Inferior parietal cortex (tissue), 1 donor: ENCODE measurements at regions not wholly inside any gene's neighbourhood (a gene's known extent, or its start where the extent isn't known, plus 50 kb on each side); places are given as distances from the start of the nearest gene placed in this dataset.
A peak's percentile ranks its signal among the peaks of the same experiment; 100 is the strongest.

ENCODE experiments used
- DNase-seq: peaks from one replicate; pipeline ENCODE4 v3.0.0-alpha.2; 2016; ENCODE audit errors: extremely low spot score

- no peak for DNase-seq
These were observed 235.4 kb upstream of the SNX7 start for GRCh38 chr1:98426092-98426491.

GRCh38 chr1:98422816-98423215, 238.7 kb upstream of the SNX7 start:
- no peak for DNase-seq

DNA sequence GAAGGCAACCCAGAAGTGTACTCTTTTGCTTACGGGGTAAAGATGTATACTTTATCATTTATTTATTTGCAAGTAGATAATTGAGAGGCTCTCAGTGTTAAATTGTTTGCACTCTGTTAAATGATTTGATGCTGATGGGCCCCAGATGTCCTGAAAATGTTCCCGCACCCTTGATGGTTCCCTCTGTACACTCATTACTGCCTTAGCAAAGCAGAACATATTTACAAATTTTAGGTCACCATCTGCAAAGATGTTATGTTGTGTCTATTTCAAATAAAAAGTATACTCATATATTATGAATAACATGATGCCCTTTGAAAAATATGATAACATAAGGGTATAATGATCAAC, 240.5 kb upstream of the SNX7 start:
- no peak for DNase-seq

- DNase-seq, result no peak
These were observed 241.0 kb upstream of the SNX7 start for GRCh38 chr1:98420376-98421084.

- no peak for DNase-seq
These were observed 243.7 kb upstream of the SNX7 start for GRCh38 chr1:98417820-98418219.

GRCh38 chr1:98410082-98410481, 251.4 kb upstream of the SNX7 start:
- DNase-seq, result no peak

GRCh38 chr1:98406352-98407088, 255.0 kb upstream of the SNX7 start:
- no peak for DNase-seq

GRCh38 chr1:98405581-98406074, 255.9 kb upstream of the SNX7 start:
- DNase-seq, result no peak

- DNase-seq, result no peak
These were observed 256.7 kb upstream of the SNX7 start for GRCh38 chr1:98404866-98405265.

- no peak for DNase-seq
These were observed 257.5 kb upstream of the SNX7 start for GRCh38 chr1:98403963-98404480.

DNA sequence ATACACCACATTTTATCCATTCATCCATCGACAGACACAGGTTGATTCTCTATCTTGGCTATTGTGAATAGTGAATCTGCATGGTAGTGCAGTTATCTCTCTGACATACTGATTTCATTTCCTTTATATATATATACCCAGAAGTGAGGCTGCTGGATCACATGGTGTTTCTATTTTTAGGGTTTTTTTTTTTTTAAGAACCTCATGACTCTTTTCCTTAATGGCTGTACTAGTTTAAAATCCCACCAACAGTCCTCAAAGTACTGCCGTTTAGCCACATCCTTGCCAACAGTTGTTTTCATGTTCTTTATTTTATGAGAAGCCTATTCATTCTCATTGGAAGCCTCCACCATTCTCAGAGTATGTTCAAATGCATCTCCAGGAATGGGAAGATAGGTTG, 258.7 kb upstream of the SNX7 start:
- DNase-seq, result no peak

- DNase-seq, result no peak
These were observed 261.1 kb upstream of the SNX7 start for GRCh38 chr1:98400446-98400845.

DNA sequence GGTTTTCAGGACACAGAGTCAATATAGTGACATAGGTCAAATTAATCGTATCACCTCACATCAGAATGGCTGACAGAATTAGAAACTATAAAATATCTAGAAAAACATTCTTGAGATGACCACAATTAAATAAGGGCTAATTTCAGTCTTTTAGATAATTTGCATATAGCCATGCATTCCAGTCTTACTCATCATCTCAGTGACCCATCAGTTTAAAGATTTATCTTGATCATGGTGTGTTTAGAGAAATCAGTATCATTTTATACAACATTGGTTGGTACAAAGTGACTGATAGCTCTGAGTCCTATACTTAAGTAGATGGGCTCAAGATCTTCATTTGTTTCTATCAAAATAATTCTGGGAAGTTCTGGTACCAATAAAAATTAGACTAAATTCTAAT, 262.3 kb upstream of the SNX7 start:
- no peak for DNase-seq

DNA sequence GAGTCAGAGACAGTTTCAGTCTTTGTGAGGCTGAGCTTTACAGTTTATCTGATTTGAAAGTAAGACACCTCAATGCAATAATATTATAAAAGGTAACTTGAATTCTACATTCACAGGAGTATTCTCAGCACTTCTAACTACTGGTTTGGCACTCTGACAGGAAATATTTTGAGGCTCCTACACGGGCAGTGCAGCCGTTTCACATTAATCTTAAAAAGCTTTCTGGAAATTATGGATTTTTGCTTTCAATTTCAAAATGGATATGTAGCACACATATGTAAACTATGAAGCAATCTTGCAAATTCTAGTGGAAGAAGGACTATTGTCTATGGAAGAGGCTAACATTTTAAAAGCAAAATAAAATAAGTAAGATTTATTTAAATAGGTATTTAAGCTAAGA, 262.9 kb upstream of the SNX7 start:
- DNase-seq, result no peak

GRCh38 chr1:98398092-98398491, 263.4 kb upstream of the SNX7 start:
- DNase-seq, result no peak

- no peak for DNase-seq
These were observed 267.8 kb upstream of the SNX7 start for GRCh38 chr1:98393719-98394118.

GRCh38 chr1:98391175-98391574, 270.3 kb upstream of the SNX7 start:
- DNase-seq, result no peak

GRCh38 chr1:98389809-98390208, 271.7 kb upstream of the SNX7 start:
- DNase-seq, result no peak

DNA sequence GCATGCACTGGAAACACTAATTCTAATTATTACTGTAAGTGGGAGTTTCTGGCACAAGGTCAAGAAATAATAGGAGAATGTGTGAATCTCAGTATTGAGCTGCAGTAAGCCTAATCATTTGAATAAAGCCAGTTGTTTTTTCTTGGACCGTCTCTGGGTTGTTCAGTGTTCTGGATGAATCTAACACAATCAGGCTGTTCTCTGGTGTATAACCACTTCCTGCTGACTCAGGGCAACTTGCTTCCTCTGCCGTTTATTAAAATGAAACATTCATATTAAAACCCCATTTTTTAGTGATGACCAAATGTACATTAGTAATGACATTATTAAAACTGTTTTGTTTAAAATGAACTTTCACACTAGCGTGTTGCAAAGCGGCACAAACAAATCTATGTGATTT, 273.1 kb upstream of the SNX7 start:
- DNase-seq, result peak; percentile 27

DNA sequence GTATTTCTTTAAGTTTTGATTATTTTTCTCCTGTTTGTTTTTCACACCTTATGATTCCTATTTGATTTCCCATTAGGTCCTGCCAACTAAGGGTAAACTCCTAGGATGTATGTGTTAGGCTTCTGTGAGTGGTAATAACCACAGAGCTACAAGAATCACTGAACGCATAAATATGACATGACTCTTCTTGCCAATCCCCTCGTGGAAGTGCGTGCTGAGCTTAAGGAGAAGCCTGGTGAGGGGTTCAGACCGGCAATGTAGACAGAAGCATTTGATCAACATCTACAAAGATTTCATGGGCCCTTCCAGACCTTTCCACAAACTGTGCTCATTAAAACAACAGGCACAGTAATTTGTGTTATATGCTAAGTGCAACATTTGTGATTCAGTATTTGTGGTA, 273.8 kb upstream of the SNX7 start:
- DNase-seq, result no peak

DNA sequence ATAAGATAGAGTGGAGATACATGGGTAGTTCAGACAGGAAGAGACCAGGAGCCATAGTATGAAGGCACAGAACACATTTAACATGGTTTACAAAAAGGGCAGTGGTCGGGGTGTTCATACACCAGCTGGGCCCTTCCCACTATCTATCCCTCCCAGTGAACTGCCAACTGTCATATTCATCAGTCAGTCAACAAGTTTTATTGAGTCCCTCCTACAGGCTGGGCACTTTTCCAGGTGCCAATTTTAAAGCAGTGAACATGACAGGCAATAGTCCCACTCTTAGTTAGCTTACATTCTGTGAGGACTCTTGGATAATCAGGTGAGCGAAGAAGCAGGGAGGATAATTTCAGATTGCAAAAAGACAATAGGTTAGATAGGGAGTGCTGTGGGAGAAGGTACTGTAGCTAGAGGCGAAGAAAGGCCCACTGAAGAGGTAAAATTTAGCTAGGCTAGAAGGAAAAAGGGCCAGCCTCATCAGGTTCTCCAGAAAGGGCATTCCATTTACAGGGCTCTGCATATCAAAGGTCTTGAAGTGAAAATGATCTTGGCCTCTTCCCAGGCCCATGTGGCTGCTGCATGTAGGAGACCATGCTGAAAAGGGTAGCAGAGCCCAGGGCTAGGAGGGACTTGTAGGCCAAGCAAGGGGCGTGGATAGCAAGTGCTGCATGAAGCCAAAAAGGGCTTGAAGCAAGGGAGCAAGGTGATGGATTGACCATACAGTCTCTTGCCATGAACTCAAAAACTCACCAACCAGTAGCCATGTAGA, 274.7 kb upstream of the SNX7 start:
- no peak for DNase-seq

DNA sequence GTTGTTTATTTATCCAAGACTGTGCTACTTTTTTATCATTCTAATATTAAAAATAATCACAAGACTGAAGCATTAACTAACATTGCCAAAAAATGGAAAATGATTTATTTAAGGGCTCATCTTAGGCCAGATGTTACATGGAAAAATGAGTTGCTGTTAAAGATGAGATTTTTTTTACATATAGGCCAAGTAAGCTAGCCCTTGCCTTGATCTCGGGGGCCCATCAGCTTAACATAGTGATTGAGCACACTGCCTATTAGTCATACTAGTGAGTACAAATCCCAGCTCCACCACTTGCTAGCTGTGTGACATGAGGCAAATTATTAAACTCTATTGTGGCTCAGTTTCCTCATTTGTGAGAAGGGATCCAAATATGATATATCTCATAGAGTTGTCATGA, 275.9 kb upstream of the SNX7 start:
- DNase-seq, result no peak
